Fibroblast of lung (primary cell): ENCODE measurements at regions not wholly inside any gene's neighbourhood (a gene's known extent, or its start where the extent isn't known, plus 50 kb on each side); places are given as distances from the start of the nearest gene placed in this dataset.

Source experiments
- DNase-seq, 2 donors: peaks; one replicate each; pipeline versions ENCODE4 v3.0.0 to v3.0.0-alpha.2; 2010; ENCODE audit warnings: low read depth in 2 of 2
- H2AFZ ChIP-seq: 2 replicates; pipeline ENCODE4 v1.5.1; 2012; ENCODE audit warnings: low read length, control low read depth, inconsistent platforms
- H3K27ac ChIP-seq: 2 replicates; pipeline ENCODE4 v1.5.1; 2011; ENCODE audit warnings: low read length, control low read depth; ENCODE audit not compliant: insufficient read depth
- H3K27me3 ChIP-seq: 2 replicates; pipeline ENCODE4 v1.5.1; 2011; ENCODE audit warnings: mild to moderate bottlenecking, low read length; ENCODE audit not compliant: control insufficient read depth, insufficient read depth
- H3K36me3 ChIP-seq: 2 replicates; pipeline ENCODE4 v1.5.1; 2011; ENCODE audit warnings: low read length; ENCODE audit not compliant: control insufficient read depth, insufficient read depth
- H3K4me1 ChIP-seq: 2 replicates; pipeline ENCODE4 v1.5.1; 2011; ENCODE audit warnings: low read length; ENCODE audit not compliant: control insufficient read depth, insufficient read depth; ENCODE audit errors: extremely low read depth
- H3K4me2 ChIP-seq: 2 replicates; pipeline ENCODE4 v1.5.1; 2011; ENCODE audit warnings: low read length, control low read depth; ENCODE audit not compliant: insufficient read depth; ENCODE audit errors: extremely low read depth
- H3K4me3 ChIP-seq, 4 experiments: fragments of 200-600 bp in 1 of 4; sonication (generic) in 1 of 4; replicated peaks in 1 of 4; 2 replicates each; pipeline ENCODE4 v1.5.1; 2011 to 2016; ENCODE audit warnings: low read length in 4 of 4, low read depth in 3 of 4, mild to moderate bottlenecking in 3 of 4, control low read depth in 2 of 4, inconsistent platforms in 1 of 4, mixed read lengths in 1 of 4; ENCODE audit not compliant: insufficient read depth in 1 of 4; ENCODE audit errors: control extremely low read depth in 1 of 4
- H3K79me2 ChIP-seq: 2 replicates; pipeline ENCODE4 v1.5.1; 2012; ENCODE audit warnings: mild to moderate bottlenecking, low read length, inconsistent platforms; ENCODE audit not compliant: control insufficient read depth, insufficient read depth
- H3K9ac ChIP-seq: 2 replicates; pipeline ENCODE4 v1.5.1; 2011; ENCODE audit warnings: mild to moderate bottlenecking, low read length, control low read depth; ENCODE audit not compliant: insufficient read depth
- H3K9me3 ChIP-seq: 2 replicates; pipeline ENCODE4 v1.5.1; 2012; ENCODE audit warnings: low read depth, low read length; ENCODE audit not compliant: control insufficient read depth, insufficient read depth
- H4K20me1 ChIP-seq: 2 replicates; pipeline ENCODE4 v1.5.1; 2011; ENCODE audit warnings: low read length; ENCODE audit not compliant: control insufficient read depth, insufficient read depth; ENCODE audit errors: extremely low read depth
- EZH2 ChIP-seq: IDR thresholded peaks from 2 replicates; pipeline ENCODE4 v1.5.1; 2012; ENCODE audit warnings: low read length, control low read depth, mild to moderate bottlenecking; ENCODE audit errors: missing control alignments
- TF ChIP-seq, protein P1 (sequence below), 2 donors: IDR thresholded peaks in 1 of 2; conservative IDR thresholded peaks in 1 of 2; 1 replicate in 1 of 2; 2 replicates in 1 of 2; pipeline ENCODE4 v1.5.1; 2011 to 2012; ENCODE audit warnings: low read length in 2 of 2, control low read depth in 1 of 2, inconsistent platforms in 1 of 2, low read depth in 1 of 2, mild to moderate bottlenecking in 1 of 2

DNA sequence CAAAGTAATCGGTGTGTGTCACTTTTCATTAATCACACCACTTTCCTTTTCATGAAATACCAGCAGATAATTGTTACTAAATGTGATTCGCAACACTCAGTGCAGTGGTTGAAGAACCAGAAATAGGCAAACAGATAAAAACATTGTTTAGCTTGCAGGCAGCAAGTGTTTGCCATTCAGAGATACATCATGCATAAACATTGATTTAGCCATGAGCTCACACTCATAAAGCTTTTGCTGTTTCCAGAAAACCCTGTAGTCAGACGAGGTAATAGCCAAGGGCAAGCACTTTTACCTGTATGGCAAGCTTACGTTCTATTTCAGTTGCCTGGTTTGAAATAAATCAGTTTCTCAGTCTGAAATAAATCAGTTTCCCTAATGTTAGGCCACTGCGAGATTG lies 542.0 kb upstream of the TENM3 start:
- H3K9me3 ChIP-seq: no peaks in the 10 kb centered on the region
- no peaks in the 10 kb centered on the region for H3K36me3 ChIP-seq
- DNase-seq: no peak
- TF ChIP-seq, protein P1, sequence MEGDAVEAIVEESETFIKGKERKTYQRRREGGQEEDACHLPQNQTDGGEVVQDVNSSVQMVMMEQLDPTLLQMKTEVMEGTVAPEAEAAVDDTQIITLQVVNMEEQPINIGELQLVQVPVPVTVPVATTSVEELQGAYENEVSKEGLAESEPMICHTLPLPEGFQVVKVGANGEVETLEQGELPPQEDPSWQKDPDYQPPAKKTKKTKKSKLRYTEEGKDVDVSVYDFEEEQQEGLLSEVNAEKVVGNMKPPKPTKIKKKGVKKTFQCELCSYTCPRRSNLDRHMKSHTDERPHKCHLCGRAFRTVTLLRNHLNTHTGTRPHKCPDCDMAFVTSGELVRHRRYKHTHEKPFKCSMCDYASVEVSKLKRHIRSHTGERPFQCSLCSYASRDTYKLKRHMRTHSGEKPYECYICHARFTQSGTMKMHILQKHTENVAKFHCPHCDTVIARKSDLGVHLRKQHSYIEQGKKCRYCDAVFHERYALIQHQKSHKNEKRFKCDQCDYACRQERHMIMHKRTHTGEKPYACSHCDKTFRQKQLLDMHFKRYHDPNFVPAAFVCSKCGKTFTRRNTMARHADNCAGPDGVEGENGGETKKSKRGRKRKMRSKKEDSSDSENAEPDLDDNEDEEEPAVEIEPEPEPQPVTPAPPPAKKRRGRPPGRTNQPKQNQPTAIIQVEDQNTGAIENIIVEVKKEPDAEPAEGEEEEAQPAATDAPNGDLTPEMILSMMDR (conservative IDR thresholded peaks at IDR 0.05 in 1 of 2, IDR thresholded peaks at IDR 0.05 in 1 of 2; ENCODE audit: low read depth in 1 of 2, low read length in 2 of 2): no peak
- TF ChIP-seq EZH2: no peak
- H3K4me2 ChIP-seq: no peak overlapping the region
- no peak overlapping the region for H2AFZ ChIP-seq
- no peaks in the 10 kb centered on the region for H3K27me3 ChIP-seq
- no peak overlapping the region for H3K9ac ChIP-seq
- no peaks in the 10 kb centered on the region for H3K79me2 ChIP-seq
- H3K4me1 ChIP-seq: no peaks in the 10 kb centered on the region
- no peak overlapping the region for H3K27ac ChIP-seq
- no peak overlapping the region for H3K4me3 ChIP-seq
- H4K20me1 ChIP-seq: no peaks in the 10 kb centered on the region

DNA sequence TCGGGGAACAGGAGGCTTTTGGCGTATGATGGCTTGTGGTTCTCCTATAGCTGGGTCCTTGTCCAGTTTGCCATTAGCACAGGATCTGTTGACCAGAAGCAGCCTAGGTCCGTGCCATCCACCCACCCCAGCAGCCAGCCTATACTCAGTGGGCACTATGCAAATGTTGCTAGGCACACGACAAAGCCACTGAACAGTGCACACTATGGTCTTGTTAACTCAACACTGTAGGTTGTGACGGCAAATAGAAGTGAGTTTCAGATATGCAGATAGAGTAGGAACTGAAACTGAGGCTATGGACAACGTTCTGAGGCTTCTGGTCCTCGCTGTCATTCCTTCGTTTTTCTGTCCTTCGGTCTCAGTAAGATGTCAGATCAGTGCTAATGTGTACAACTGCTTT lies 541.3 kb upstream of the TENM3 start:
- no peak overlapping the region for H3K4me3 ChIP-seq
- H3K9ac ChIP-seq: no peak overlapping the region
- H3K27me3 ChIP-seq: no peaks in the 10 kb centered on the region
- DNase-seq: no peak
- no peaks in the 10 kb centered on the region for H3K79me2 ChIP-seq
- H3K36me3 ChIP-seq: no peaks in the 10 kb centered on the region
- H2AFZ ChIP-seq: no peak overlapping the region
- no peaks in the 10 kb centered on the region for H3K9me3 ChIP-seq
- no peaks in the 10 kb centered on the region for H3K4me1 ChIP-seq
- no peak for TF ChIP-seq EZH2
- TF ChIP-seq, protein P1 (conservative IDR thresholded peaks at IDR 0.05 in 1 of 2, IDR thresholded peaks at IDR 0.05 in 1 of 2; ENCODE audit: low read depth in 1 of 2, low read length in 2 of 2): no peak
- H3K4me2 ChIP-seq: no peak overlapping the region
- no peak overlapping the region for H3K27ac ChIP-seq
- H4K20me1 ChIP-seq: no peaks in the 10 kb centered on the region

DNA sequence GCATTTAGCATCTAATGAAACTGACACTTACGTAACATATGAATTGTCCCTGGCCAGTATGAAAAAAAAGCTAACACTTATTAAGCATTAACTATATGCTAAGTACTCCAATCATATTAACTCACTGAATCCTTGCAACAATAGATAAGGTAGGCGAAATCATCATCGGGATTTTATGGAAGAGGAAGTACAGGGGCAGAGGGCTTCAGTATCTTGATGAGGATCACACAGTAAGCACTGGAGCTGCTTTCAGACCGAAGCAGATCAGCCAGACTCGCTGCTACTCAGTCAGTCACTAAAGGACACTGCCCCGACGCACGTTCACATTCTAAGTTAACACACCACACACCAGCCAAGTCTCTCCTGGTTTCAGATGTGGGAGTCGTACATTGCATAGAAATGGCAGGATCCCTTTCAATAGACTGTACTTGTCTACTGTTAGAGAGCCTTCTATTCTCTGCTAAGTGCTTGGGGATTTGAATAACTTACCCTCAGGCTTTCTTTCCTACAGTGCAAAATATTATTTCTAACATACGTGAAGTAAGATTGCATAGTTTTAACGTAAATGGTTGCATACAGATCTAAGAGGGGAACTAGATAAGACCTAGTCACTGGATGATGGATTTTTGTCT lies 540.2 kb upstream of the TENM3 start:
- H3K4me2 ChIP-seq: no peak overlapping the region
- no peaks in the 10 kb centered on the region for H3K4me1 ChIP-seq
- no peak overlapping the region for H3K27ac ChIP-seq
- TF ChIP-seq EZH2: no peak
- TF ChIP-seq, protein P1 (conservative IDR thresholded peaks at IDR 0.05 in 1 of 2, IDR thresholded peaks at IDR 0.05 in 1 of 2; ENCODE audit: low read depth in 1 of 2, low read length in 2 of 2): no peak
- H4K20me1 ChIP-seq: no peaks in the 10 kb centered on the region
- H3K36me3 ChIP-seq: no peaks in the 10 kb centered on the region
- no peak overlapping the region for H3K9ac ChIP-seq
- no peak overlapping the region for H2AFZ ChIP-seq
- H3K9me3 ChIP-seq: no peaks in the 10 kb centered on the region
- DNase-seq: no peak
- no peaks in the 10 kb centered on the region for H3K79me2 ChIP-seq
- H3K4me3 ChIP-seq: no peak overlapping the region
- no peaks in the 10 kb centered on the region for H3K27me3 ChIP-seq
